GM12878 (cell line): ENCODE measurements at regions not wholly inside any gene's neighbourhood (a gene's known extent, or its start where the extent isn't known, plus 50 kb on each side); places are given as distances from the start of the nearest gene placed in this dataset.

ENCODE experiments used
- ATAC-seq: fragments of 200-7000 bp; cut with Tn5 transposase; 3 replicates; pipeline ENCODE4 v1.9.1; 2020; ENCODE audit warnings: mild to moderate bottlenecking, moderate library complexity
- BruUV-seq: library from RNA; stranded (reverse); fragments of 400-500 nt; replicated peaks from 2 replicates; lab custom pipeline; 2021; lab: Mats Ljungman, UMichigan
- CTCF ChIA-PET: fragments of 300-600 bp; sonication (Branson Sonifier 250); formaldehyde crosslinking; extraction: SDS; loops from one replicate; lab custom pipeline; 2021; ENCODE audit warnings: inconsistent platforms; lab: Yijun Ruan, JAX
- POLR2A ChIA-PET: fragments of 350-600 bp; formaldehyde crosslinking; extraction: SDS; loops from one replicate; lab custom pipeline; 2021; ENCODE audit warnings: inconsistent platforms; lab: Charles Lee
- RAD21 ChIA-PET: fragments of 300-600 bp; sonication (Branson Sonifier 250); formaldehyde crosslinking; loops from one replicate; lab custom pipeline; 2023; ENCODE audit warnings: antibody characterized with exemption; ENCODE audit not compliant: unreplicated experiment; lab: Charles Lee
- SMC1A ChIA-PET: fragments of 300-600 bp; sonication (Branson Sonifier 250); formaldehyde crosslinking; loops from one replicate; lab custom pipeline; 2023; ENCODE audit not compliant: unreplicated experiment, uncharacterized antibody; lab: Charles Lee
- DNase-seq: peaks from one replicate; pipeline ENCODE4 v3.0.0-alpha.2; 2011; ENCODE audit warnings: low read depth, low spot score
- FAIRE-seq: peaks from 3 replicates; lab custom pipeline; 2011; peaks lifted over from hg19 to GRCh38; lab: Jason Lieb, UNC
- H2AFZ ChIP-seq: 2 replicates; pipeline ENCODE4 v1.6.0; 2011; ENCODE audit warnings: low read depth, low read length, control low read depth; ENCODE audit not compliant: control insufficient read depth
- H3K27ac ChIP-seq: 2 replicates; pipeline ENCODE4 v1.5.1; 2011; ENCODE audit warnings: control low read depth; ENCODE audit not compliant: control insufficient read depth, insufficient read depth
- H3K27me3 ChIP-seq, 2 experiments: replicated peaks in 1 of 2; 2 replicates each; pipeline versions ENCODE4 v1.6.0 to v1.6.1; 2011; ENCODE audit warnings: low read length in 1 of 2; ENCODE audit not compliant: control insufficient read depth in 2 of 2, insufficient read depth in 2 of 2
- H3K36me3 ChIP-seq, 2 experiments: 2 replicates each; pipeline ENCODE4 v1.5.1; 2011; ENCODE audit warnings: low read length in 1 of 2; ENCODE audit not compliant: control insufficient read depth in 2 of 2, insufficient read depth in 2 of 2
- H3K4me1 ChIP-seq: 2 replicates; pipeline ENCODE4 v1.6.1; 2011; ENCODE audit warnings: mild to moderate bottlenecking, low read length, moderate library complexity, mixed read lengths; ENCODE audit not compliant: control insufficient read depth, insufficient read depth
- H3K4me2 ChIP-seq: 2 replicates; pipeline ENCODE4 v1.6.0; 2011; ENCODE audit warnings: control low read depth; ENCODE audit not compliant: control insufficient read depth, insufficient read depth
- H3K4me3 ChIP-seq: fragments of 200-600 bp; sonication (generic); 2 replicates; pipeline ENCODE4 v1.5.1; 2016
- H3K79me2 ChIP-seq: 2 replicates; pipeline ENCODE4 v1.6.0; 2011; ENCODE audit warnings: low read length; ENCODE audit not compliant: control insufficient read depth, insufficient read depth
- H3K9ac ChIP-seq: 2 replicates; pipeline ENCODE4 v1.8.0; 2011; ENCODE audit warnings: low read length, control low read depth, mixed read lengths; ENCODE audit not compliant: control insufficient read depth, insufficient read depth
- H3K9me3 ChIP-seq: replicated peaks from 3 replicates; pipeline ENCODE4 v1.5.1; 2011; ENCODE audit warnings: mild to moderate bottlenecking, low read length; ENCODE audit not compliant: control insufficient read depth, insufficient read depth
- H4K20me1 ChIP-seq: 2 replicates; pipeline ENCODE4 v1.6.0; 2011; ENCODE audit not compliant: control insufficient read depth, insufficient read depth
- BMI1 ChIP-seq: fragments of 450-650 bp; IDR thresholded peaks from 2 replicates; pipeline ENCODE4 v1.6.1; 2016; ENCODE audit warnings: mild to moderate bottlenecking, moderate library complexity, borderline replicate concordance
- BRCA1 ChIP-seq: IDR thresholded peaks from 2 replicates; pipeline ENCODE4 v1.6.1; 2011; ENCODE audit warnings: low read depth, low read length, improper control_type of control experiment
- DPF2 ChIP-seq: fragments of 450-650 bp; IDR thresholded peaks from 2 replicates; pipeline ENCODE4 v1.6.1; 2017; ENCODE audit warnings: mild to moderate bottlenecking
- ELK1 ChIP-seq: IDR thresholded peaks from 2 replicates; pipeline ENCODE4 v1.6.1; 2012; ENCODE audit warnings: low read depth, low read length, improper control_type of control experiment
- FOXK2 ChIP-seq: fragments of 450-650 bp; IDR thresholded peaks from 2 replicates; pipeline ENCODE4 v1.6.1; 2017; ENCODE audit warnings: mild to moderate bottlenecking, moderate library complexity
- KDM1A ChIP-seq: fragments of 200-600 bp; sonication (generic); IDR thresholded peaks from 2 replicates; pipeline ENCODE4 v1.6.1; 2016; ENCODE audit warnings: borderline replicate concordance
- MEF2A ChIP-seq: IDR thresholded peaks from 2 replicates; pipeline ENCODE4 v1.6.1; 2011; ENCODE audit warnings: low read depth, mild to moderate bottlenecking, low read length, moderate library complexity; ENCODE audit not compliant: insufficient read depth
- RELB ChIP-seq: fragments of 450-650 bp; IDR thresholded peaks from 2 replicates; pipeline ENCODE4 v1.6.1; 2017; ENCODE audit warnings: low read depth, mild to moderate bottlenecking, moderate library complexity
- SPI1 ChIP-seq: IDR thresholded peaks from 2 replicates; pipeline ENCODE4 v1.6.1; 2011; ENCODE audit warnings: low read depth, mild to moderate bottlenecking, low read length, moderate library complexity, borderline replicate concordance; ENCODE audit not compliant: insufficient read depth
- SUPT20H ChIP-seq: IDR thresholded peaks from 2 replicates; pipeline ENCODE4 v1.6.1; 2011; ENCODE audit warnings: low read depth, mild to moderate bottlenecking, low read length, moderate library complexity, borderline replicate concordance; ENCODE audit not compliant: control insufficient read depth
- TARDBP ChIP-seq: IDR thresholded peaks from 2 replicates; pipeline ENCODE4 v1.6.1; 2016; ENCODE audit warnings: borderline replicate concordance
- WRNIP1 ChIP-seq: IDR thresholded peaks from 2 replicates; pipeline ENCODE4 v1.6.1; 2011; ENCODE audit warnings: low read depth, low read length, improper control_type of control experiment, borderline replicate concordance
- WGBS: methylation state at CpG from one replicate; pipeline ENCODE4 v1.1.6; 2016; ENCODE audit warnings: low lambda C conversion rate; ENCODE audit not compliant: insufficient replicate concordance, insufficient coverage; ENCODE audit errors: missing lambda C conversion rate; 5-methylcytosine and 5-hydroxymethylcytosine counted together
- in situ Hi-C: fragments of 300-500 bp; cut with MboI; formaldehyde crosslinking; loops from 9 replicates; pipeline ENCODE4 v1.14.3; 2018; ENCODE audit warnings: mixed read lengths
- intact Hi-C: fragments of 100-400 bp; cut with micrococcal nuclease; formaldehyde crosslinking; loops from one replicate; pipeline ENCODE4 v1.14.2; 2022; ENCODE audit not compliant: unreplicated experiment
- TF ChIP-seq, protein P1 (sequence below): IDR thresholded peaks from 2 replicates; pipeline ENCODE4 v1.6.1; 2011; ENCODE audit warnings: borderline replicate concordance, low read depth, mild to moderate bottlenecking, moderate library complexity, low read length; ENCODE audit not compliant: insufficient read depth, poor library complexity, severe bottlenecking
- TF ChIP-seq, protein P2 (sequence below): IDR thresholded peaks from 2 replicates; pipeline ENCODE4 v1.6.1; 2011; ENCODE audit warnings: borderline replicate concordance, low read depth, mild to moderate bottlenecking, moderate library complexity, mixed read lengths, low read length; ENCODE audit not compliant: insufficient read depth; ENCODE audit errors: extremely low read length
- TF ChIP-seq, protein P3 (sequence below): fragments of 450-650 bp; IDR thresholded peaks from 2 replicates; pipeline ENCODE4 v1.6.1; 2018; ENCODE audit warnings: mild to moderate bottlenecking, low read depth, moderate library complexity; ENCODE audit not compliant: partially characterized antibody

GRCh38 chr5:103411711-103412110 is 150.9 kb downstream of the NUDT12 start:
- DNase-seq: no peak
- ChIA-PET RAD21 (no interaction called here), SMC1A (no interaction called here)
- Histone ChIP-seq H3K27me3 (no peaks in the 10 kb centered on the region), H4K20me1 (no peaks in the 10 kb centered on the region), H3K4me1 (no peaks in the 10 kb centered on the region), H3K9ac (no peak overlapping the region), H3K4me2 (no peak overlapping the region), H3K79me2 (no peaks in the 10 kb centered on the region)
- TF ChIP-seq, protein P1, sequence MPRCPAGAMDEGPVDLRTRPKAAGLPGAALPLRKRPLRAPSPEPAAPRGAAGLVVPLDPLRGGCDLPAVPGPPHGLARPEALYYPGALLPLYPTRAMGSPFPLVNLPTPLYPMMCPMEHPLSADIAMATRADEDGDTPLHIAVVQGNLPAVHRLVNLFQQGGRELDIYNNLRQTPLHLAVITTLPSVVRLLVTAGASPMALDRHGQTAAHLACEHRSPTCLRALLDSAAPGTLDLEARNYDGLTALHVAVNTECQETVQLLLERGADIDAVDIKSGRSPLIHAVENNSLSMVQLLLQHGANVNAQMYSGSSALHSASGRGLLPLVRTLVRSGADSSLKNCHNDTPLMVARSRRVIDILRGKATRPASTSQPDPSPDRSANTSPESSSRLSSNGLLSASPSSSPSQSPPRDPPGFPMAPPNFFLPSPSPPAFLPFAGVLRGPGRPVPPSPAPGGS: no peak
- TF ChIP-seq SPI1 (no peak), BRCA1 (no peak), BMI1 (no peak), TARDBP (no peak), KDM1A (no peak), ELK1 (no peak), RELB (no peak), DPF2 (no peak), SUPT20H (no peak), MEF2A (no peak), WRNIP1 (no peak), FOXK2 (no peak)
- TF ChIP-seq, protein P2, sequence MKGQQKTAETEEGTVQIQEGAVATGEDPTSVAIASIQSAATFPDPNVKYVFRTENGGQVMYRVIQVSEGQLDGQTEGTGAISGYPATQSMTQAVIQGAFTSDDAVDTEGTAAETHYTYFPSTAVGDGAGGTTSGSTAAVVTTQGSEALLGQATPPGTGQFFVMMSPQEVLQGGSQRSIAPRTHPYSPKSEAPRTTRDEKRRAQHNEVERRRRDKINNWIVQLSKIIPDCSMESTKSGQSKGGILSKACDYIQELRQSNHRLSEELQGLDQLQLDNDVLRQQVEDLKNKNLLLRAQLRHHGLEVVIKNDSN: no peak
- TF ChIP-seq, protein P3, sequence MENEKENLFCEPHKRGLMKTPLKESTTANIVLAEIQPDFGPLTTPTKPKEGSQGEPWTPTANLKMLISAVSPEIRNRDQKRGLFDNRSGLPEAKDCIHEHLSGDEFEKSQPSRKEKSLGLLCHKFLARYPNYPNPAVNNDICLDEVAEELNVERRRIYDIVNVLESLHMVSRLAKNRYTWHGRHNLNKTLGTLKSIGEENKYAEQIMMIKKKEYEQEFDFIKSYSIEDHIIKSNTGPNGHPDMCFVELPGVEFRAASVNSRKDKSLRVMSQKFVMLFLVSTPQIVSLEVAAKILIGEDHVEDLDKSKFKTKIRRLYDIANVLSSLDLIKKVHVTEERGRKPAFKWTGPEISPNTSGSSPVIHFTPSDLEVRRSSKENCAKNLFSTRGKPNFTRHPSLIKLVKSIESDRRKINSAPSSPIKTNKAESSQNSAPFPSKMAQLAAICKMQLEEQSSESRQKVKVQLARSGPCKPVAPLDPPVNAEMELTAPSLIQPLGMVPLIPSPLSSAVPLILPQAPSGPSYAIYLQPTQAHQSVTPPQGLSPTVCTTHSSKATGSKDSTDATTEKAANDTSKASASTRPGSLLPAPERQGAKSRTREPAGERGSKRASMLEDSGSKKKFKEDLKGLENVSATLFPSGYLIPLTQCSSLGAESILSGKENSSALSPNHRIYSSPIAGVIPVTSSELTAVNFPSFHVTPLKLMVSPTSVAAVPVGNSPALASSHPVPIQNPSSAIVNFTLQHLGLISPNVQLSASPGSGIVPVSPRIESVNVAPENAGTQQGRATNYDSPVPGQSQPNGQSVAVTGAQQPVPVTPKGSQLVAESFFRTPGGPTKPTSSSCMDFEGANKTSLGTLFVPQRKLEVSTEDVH: no peak
- TF ChIP-seq, all 136 proteins: peak for 0
- Histone ChIP-seq H3K4me3 (no peak overlapping the region), H3K36me3 (no peaks in the 10 kb centered on the region), H2AFZ (no peak overlapping the region), H3K27ac (no peak overlapping the region), H3K9me3 (no peaks in the 10 kb centered on the region)
- ATAC-seq (no peak), FAIRE-seq (no peak)
- in situ Hi-C loops (no loop called here), intact Hi-C loops (no loop called here)
- POLR2A ChIA-PET: no interaction called here
- CTCF ChIA-PET: no interaction called here
- 0% methylated on average over 1 of the region's 1 CpG for WGBS
- BruUV-seq: no TSS peak
